ENCODE measurements at regions not wholly inside any gene's neighbourhood (a gene's known extent, or its start where the extent isn't known, plus 50 kb on each side); places are given as distances from the start of the nearest gene placed in this dataset.

GRCh38 chr3:184488577-184488976, 73.0 kb upstream of the EPHB3 start:
- TF ChIP-seq CTCF (IDR thresholded peaks at IDR 0.05) (no peak), POLR2AphosphoS5 (IDR thresholded peaks at IDR 0.05) (no peak)
